HPDE6-E6E7 (cell line): ENCODE measurements at regions not wholly inside any gene's neighbourhood (a gene's known extent, or its start where the extent isn't known, plus 50 kb on each side); places are given as distances from the start of the nearest gene placed in this dataset.
"Not testable (repeated sequence)": the region's sequence is repeated elsewhere in the genome, so short reads cannot be mapped to it uniquely, and the experiment has no call there.

Experiments used
- DNase-seq: peaks from one replicate; pipeline ENCODE4 v3.0.0; 2011; ENCODE audit warnings: missing footprints; ENCODE audit errors: extremely low spot score

GRCh38 chr1:208943291-208943690, 640.2 kb upstream of the CAMK1G start:
- DNase-seq = no peak

- DNase-seq = no peak
Measured at GRCh38 chr1:208944981-208945451, 638.5 kb upstream of the CAMK1G start.

DNA sequence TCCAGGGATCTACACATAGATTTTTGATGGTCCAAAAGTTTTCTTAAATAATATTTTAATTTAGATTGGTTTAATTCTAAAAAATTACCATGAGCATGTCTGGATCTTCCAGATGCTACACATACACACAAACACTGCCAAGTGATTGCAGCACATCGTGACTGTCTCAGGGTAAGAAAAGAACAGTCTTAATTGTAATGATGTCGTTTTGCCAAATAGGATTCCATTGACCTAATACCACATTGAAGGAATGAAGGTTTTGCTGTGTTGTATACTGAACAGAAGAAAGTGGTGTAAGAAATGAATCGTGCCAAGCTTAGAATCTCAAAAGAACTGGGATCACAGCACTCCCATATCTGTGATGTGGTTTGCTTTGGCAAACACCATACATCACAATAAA, 633.3 kb upstream of the CAMK1G start:
- DNase-seq = no peak

- no peak for DNase-seq
Measured at GRCh38 chr1:208951026-208951525, 632.4 kb upstream of the CAMK1G start.

GRCh38 chr1:208951908-208952307, 631.6 kb upstream of the CAMK1G start:
- no peak for DNase-seq

- no peak for DNase-seq
Measured at GRCh38 chr1:208962867-208963266, 620.6 kb upstream of the CAMK1G start.

DNA sequence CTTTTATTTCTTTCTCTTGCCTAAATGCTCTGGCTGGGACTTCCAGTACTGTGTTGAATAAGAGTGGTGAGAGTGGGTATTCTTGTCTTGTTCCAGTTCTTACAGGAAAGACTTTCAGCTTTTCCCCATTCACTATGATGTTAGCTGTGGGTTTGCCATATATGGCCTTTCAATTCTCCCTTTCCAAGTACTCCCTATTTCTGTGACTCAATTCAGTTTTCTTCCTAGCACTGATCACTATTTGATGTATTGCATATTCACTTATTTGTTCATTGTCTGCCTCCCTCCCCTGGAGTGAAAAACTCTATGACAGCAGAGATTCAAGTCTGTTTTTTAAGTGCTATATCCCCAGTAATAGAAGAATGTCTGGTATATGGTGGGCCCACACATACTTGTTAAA, 618.2 kb upstream of the CAMK1G start:
- no peak for DNase-seq

DNA sequence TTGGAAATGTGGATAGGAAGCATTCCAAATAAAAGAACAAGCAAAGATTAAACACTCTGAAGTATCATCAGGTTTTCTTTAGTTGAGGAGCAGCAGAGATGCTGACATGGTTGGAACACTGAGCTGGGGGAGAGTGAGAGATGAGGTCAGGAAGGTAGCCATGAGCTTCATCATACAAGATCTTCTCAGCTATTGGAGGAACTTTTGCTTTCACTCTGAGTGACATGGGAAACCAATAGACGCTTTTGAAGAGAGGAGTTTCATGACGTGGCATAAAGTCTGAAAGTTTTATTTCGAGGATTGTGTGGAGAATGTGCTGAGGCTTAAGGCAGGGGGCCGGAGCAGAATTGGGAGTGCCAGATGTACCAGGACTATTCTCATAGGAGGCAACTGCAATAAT, 616.2 kb upstream of the CAMK1G start:
- DNase-seq = no peak

DNA sequence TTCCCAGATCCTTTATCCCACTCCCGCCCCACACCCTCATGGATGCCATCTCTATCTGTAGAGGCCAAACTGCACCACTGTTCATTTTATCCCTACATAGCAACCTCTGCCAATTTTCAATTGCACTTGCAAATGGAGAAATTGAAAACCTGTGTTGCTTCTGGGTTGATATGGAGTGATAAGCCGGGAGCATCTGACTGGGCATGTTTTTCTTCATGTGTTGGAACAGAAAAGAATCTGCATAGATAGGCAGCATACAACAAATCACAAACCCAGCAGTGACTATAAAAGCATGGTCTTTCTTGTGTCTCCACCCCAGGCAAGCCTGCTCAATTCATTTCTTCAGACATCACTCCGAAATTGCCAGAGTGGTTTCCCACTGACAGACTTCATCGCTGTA, 608.8 kb upstream of the CAMK1G start:
- no peak for DNase-seq

- DNase-seq = no peak
Measured at GRCh38 chr1:208975456-208975855, 608.1 kb upstream of the CAMK1G start.

- no peak for DNase-seq
Measured at GRCh38 chr1:208977012-208977411, 606.5 kb upstream of the CAMK1G start.

DNA sequence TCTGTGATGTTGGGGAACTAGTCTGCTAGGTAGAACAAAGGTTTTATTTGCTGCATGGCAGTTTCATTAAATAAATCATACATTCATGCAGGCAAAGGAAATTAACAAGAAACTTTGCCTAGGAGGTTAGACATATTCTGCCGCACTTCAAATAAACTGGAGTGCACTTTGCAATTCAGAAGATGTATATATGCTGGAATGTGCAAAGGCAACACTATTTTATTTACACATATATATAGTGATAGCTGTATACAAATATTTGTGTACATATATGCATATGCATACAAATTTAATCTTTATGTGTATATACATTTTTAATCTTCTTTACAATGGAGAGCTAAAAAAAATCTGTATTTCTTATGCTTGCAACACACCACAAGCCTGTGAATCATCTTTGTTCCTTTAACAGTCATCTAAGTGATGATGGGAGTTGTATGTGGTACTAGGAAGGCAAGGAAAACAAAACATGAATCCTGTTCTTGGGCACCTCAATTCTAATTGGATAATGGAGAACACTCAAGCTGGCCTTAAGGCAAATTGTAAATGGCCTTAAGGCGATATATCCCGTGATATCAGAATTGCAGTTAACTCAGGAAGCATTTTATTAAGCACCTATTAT, 605.8 kb upstream of the CAMK1G start:
- no peak for DNase-seq

GRCh38 chr1:208979776-208980175, 603.7 kb upstream of the CAMK1G start:
- DNase-seq = no peak

DNA sequence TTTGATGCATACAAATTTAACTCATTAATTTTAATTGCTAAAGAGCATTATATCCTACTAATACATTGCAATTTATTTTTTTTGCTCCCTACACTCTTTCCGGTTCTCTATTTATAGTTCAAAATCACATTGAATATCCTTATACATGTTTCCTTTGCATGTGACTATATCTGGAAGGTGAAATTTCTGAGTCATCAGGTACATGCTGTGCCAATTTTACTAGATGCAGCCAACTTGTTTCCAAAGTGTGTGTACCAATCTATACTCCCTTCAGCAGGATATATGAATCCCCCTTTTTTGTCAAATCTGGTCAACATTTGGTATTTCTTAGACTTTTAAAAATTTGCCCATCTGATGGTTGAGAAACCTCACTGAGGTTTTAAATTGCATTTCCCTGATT, 602.9 kb upstream of the CAMK1G start:
- no peak for DNase-seq

- peak; percentile 32 for DNase-seq
Measured at GRCh38 chr1:208985231-208985630, 598.3 kb upstream of the CAMK1G start.

GRCh38 chr1:208988811-208989222, 594.7 kb upstream of the CAMK1G start:
- peak; percentile 69 for DNase-seq

DNA sequence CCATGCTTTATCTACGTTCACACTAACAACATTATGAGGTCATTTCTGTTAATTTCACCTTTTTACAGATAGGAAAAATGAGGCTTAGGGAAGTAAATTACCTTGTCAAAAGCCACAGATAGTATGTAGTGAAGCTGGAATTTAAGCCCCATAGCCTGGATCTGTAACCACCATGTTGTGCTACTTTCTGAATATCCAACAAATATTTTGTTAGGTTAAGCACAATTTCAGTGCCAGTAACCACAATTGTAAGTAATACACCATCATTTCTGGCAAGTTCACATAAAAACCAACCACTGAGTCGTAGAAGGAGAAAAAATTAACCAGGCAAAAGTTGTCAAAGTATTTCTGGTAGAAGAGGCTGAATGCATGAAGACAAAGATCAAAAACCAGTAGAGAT, 593.1 kb upstream of the CAMK1G start:
- no peak for DNase-seq

DNA sequence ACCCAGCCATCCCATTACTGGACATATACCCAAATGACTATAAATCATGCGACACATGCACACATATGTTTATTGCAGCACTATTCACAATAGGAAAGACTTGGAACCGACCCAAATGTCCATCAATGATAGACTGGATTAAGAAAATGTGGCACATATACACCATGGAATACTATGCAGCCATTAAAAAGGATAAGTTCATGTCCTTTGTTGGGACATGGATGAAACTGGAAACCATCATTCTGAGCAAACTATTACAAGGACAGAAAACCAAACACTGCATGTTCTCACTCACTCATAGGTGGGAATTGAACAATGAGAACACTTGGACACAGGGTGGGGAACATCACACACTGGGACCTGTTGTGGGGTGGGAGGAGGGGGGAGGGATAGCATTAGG, 586.5 kb upstream of the CAMK1G start:
- DNase-seq = not testable (repeated sequence)

- DNase-seq = no peak
Measured at GRCh38 chr1:208997726-208998312, 585.7 kb upstream of the CAMK1G start.

GRCh38 chr1:209008586-209008985, 574.9 kb upstream of the CAMK1G start:
- DNase-seq = no peak

DNA sequence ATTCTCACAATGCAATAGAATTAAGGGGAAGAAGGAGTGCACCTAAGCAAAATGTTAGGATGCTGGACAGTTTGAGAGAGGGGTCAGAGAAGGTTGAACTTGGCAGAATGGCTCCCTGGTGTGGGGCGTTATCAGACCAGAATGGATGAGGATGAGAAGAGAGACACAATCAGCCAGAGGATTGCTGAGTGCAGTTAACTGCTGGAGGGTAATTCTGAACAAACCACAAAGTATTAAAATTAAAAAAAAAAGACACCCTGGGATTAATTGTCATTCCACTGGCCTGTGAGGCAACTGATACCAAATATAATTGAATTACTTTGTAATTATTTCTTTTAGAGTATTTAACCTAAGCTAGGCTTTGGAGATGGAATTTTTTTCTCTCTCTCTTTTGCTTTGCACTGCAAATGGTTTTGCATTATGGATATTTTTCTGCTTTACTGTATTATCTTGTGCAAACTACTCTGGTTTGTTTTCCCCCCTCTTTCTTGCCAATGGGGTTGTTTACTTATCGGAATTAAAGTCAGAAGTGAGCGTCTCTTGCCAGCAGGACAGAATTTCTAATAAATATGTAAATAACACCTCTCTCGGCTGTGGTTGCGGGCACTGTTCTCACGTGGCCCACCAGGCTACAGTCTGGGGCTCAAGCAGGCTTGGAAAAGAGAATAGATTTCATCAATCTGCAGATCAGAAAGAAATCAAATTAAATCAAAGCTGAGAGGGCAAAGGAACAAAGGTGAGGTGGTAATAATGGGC, 572.9 kb upstream of the CAMK1G start:
- DNase-seq = no peak

DNA sequence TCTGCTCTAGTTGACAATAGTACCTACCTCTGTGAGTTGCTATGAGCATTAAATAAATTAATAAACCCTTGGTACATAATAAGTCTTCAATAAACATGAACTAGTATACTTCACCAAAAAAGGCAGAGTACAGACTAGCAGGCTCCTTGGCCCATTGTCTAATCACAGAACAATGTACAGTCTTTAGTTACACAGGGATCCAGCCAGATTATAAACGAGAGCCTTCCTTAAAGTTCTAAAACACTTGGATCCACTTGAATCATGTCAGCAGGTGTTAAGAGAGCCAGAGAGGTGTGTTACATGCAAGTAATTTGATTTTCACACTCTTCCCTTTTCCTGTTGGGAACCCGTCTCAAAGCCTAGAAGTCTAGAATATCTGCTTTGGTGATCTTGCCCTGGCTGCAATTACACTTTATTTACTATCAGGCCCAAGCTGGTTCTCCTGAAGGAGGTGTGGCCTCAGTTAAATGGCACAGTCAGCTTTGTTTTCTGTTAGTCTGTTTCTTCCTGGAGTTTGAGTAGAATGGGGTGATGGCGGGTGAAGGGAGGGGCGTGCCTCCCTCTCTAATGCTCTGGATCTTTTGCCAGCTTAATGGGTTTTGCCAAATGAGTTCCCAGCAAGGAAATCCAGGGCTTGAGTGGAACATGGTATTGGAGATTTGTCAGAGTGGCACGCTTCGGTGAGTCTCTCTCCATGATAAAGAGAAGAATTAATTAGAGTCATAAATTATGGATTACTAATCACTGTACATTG, 570.9 kb upstream of the CAMK1G start:
- no peak for DNase-seq
